ENCODE measurements at regions not wholly inside any gene's neighbourhood (a gene's known extent, or its start where the extent isn't known, plus 50 kb on each side); places are given as distances from the start of the nearest gene placed in this dataset.

DNA sequence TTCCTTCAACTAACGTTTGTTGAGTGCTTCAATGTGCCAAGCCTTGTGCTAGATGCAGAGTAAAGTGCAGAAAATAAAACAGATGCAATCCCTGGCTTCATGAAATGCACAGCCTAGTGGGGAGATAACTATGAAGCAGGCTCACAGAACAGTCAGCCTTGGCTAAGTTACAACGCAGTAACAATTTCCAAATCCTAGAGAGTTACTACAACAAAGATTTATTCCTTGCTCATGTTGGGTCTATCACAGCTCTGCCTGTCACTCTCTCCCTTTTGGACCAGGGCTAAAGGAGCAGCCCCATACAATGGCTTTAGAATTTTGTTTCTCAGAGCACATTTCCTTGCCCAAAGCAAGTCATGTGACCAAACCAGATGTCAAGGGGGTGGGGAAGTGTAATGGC, 359.8 kb downstream of the ZNF326 start:
- TF ChIP-seq, protein P1, sequence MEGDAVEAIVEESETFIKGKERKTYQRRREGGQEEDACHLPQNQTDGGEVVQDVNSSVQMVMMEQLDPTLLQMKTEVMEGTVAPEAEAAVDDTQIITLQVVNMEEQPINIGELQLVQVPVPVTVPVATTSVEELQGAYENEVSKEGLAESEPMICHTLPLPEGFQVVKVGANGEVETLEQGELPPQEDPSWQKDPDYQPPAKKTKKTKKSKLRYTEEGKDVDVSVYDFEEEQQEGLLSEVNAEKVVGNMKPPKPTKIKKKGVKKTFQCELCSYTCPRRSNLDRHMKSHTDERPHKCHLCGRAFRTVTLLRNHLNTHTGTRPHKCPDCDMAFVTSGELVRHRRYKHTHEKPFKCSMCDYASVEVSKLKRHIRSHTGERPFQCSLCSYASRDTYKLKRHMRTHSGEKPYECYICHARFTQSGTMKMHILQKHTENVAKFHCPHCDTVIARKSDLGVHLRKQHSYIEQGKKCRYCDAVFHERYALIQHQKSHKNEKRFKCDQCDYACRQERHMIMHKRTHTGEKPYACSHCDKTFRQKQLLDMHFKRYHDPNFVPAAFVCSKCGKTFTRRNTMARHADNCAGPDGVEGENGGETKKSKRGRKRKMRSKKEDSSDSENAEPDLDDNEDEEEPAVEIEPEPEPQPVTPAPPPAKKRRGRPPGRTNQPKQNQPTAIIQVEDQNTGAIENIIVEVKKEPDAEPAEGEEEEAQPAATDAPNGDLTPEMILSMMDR (conservative IDR thresholded peaks at IDR 0.05 in 1 of 2, IDR thresholded peaks at IDR 0.05 in 1 of 2; ENCODE audit: extremely low read depth in 1 of 2, insufficient read depth in 1 of 2, low read depth in 1 of 2, low read length in 2 of 2) = no peak
- no peak for TF ChIP-seq EZH2 (IDR thresholded peaks at IDR 0.05; ENCODE audit: borderline replicate concordance, low read length)

Data from mammary epithelial cell (primary cell).